ENCODE measurements at regions not wholly inside any gene's neighbourhood (a gene's known extent, or its start where the extent isn't known, plus 50 kb on each side); places are given as distances from the start of the nearest gene placed in this dataset.

DNA sequence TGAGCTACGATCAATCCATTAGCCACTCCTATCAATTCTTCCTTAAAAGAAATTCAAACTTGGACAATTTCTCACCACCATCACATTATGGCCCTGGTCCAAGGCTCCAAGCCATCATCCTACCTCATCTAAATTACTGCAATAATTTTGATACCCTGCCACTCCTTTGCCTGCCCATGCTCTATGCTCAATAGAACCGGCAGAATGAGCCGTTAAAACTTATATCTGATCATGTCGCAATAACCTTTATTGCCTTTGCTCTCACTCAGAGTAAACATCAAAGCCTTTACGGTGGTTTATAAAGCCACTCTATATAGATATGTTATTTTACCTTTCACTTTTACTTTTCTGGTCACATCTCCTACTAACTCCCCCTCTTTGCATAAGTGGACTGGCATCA is 2392.1 kb upstream of the RAG2 start:
- DNase-seq (ENCODE audit: low read depth), result no peak
- no peak overlapping the region for H3K4me3 ChIP-seq (ENCODE audit: low read depth, low read length)
- TF ChIP-seq, protein P1, sequence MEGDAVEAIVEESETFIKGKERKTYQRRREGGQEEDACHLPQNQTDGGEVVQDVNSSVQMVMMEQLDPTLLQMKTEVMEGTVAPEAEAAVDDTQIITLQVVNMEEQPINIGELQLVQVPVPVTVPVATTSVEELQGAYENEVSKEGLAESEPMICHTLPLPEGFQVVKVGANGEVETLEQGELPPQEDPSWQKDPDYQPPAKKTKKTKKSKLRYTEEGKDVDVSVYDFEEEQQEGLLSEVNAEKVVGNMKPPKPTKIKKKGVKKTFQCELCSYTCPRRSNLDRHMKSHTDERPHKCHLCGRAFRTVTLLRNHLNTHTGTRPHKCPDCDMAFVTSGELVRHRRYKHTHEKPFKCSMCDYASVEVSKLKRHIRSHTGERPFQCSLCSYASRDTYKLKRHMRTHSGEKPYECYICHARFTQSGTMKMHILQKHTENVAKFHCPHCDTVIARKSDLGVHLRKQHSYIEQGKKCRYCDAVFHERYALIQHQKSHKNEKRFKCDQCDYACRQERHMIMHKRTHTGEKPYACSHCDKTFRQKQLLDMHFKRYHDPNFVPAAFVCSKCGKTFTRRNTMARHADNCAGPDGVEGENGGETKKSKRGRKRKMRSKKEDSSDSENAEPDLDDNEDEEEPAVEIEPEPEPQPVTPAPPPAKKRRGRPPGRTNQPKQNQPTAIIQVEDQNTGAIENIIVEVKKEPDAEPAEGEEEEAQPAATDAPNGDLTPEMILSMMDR (conservative IDR thresholded peaks at IDR 0.05; ENCODE audit: low read depth, low read length), result no peak

DNA sequence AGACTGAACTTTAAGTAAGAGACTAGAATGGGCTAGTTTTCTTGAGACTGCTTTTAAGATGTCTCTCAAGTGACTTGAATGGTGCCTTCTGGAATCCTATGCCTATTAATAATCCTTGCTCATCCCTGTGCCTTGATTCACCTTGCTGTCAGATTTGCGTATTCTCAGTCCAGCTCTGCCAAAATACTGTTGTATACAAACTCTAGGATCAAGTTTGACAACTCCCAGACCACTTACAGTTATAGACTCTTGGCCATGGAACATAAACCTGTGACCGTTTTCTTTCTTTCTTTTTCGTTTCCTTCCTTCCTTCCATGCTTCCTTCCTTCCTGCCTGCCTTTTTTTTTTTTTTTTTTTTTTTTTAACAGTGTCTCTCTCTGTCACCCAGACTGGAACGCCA is 2390.9 kb upstream of the RAG2 start:
- DNase-seq (ENCODE audit: low read depth), result no peak
- no peak overlapping the region for H3K4me3 ChIP-seq (ENCODE audit: low read depth, low read length)
- TF ChIP-seq, protein P1 (conservative IDR thresholded peaks at IDR 0.05; ENCODE audit: low read depth, low read length), result no peak

DNA sequence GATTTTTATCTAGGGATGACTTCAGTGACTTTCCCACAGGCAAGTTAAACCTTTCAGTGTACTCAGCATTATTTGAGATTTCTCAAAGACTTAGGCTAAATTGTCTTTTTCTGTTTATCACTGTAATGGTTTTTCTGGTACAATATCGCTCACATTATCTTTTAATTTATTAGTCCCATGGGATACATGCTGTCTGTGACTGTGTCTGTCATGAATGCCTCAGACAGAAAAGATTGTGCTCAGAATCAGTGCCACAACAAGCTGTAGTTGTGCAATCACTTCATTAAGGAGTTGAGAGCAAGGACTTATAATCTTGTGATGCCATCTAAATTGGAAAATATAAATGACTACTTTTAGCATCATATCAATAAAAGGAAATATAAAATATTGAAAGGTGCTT is 2374.2 kb upstream of the RAG2 start:
- DNase-seq (ENCODE audit: low read depth), result no peak
- TF ChIP-seq, protein P1 (conservative IDR thresholded peaks at IDR 0.05; ENCODE audit: low read depth, low read length), result no peak
- H3K4me3 ChIP-seq (ENCODE audit: low read depth, low read length), result no peak overlapping the region

DNA sequence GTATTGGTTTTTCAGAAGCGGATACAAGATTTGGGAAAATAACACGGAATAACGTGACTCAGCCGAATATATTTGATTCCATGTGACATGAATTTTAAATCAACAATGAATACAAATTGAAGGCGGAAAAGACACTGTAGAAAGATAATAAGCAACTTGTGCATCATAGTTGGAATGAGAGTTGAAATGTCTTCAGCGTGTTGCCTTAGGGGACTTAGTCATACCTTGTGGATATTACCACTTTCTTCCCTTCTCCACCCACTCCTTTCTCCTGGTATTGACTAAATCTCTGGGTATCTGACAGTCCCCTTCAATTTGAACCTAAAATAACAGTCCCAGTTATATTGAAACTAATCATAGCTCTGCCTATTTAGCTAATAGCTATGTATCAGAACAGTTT is 2373.1 kb upstream of the RAG2 start:
- no peak overlapping the region for H3K4me3 ChIP-seq (ENCODE audit: low read depth, low read length)
- DNase-seq (ENCODE audit: low read depth), result no peak

DNA sequence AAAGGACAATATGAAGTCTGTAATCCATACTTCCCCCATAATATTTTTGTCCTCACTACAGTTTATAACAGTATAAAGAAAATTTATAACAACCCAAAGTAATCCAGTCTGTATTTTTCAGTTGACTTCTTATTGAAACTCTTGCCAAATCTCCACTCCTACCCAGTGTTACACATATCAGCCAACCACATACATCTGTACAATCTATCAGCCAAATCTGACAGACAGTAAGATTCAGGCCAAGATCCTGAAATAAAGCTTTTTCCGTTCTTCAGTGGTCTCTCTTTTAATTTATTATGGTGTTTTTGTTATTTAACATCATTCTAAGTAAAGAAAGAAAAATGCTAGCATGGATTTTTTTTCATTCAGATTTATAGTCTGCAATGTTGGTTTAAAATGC is 2370.9 kb upstream of the RAG2 start:
- TF ChIP-seq, protein P1 (conservative IDR thresholded peaks at IDR 0.05; ENCODE audit: low read depth, low read length), result no peak
- DNase-seq (ENCODE audit: low read depth), result no peak
- H3K4me3 ChIP-seq (ENCODE audit: low read depth, low read length), result no peak overlapping the region

More for the DNA sequence above, 2373.1 kb upstream of the RAG2 start:
- TF ChIP-seq, protein P1 (conservative IDR thresholded peaks at IDR 0.05; ENCODE audit: low read depth, low read length), result no peak

DNA sequence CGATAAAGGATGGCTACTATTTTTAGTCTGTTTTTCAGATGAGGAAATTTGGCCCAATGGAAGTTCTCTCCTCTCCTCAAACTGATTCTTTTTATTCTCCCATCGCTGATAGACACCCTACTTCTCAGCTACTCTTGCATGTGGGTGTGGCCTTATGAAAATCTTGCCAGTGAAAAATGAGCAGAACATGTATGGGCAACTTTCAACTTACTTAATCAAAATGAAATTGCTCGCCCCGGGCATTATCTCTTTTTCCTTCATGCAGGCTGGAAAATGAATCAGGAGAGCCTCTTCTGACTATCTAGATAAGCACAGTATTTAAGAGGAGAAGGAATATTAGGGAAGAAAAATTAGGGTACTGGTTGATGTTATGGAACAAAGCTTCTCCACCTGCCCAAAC is 2354.7 kb upstream of the RAG2 start:
- DNase-seq (ENCODE audit: low read depth), result no peak
- TF ChIP-seq, protein P1 (conservative IDR thresholded peaks at IDR 0.05; ENCODE audit: low read depth, low read length), result no peak
- no peak overlapping the region for H3K4me3 ChIP-seq (ENCODE audit: low read depth, low read length)

DNA sequence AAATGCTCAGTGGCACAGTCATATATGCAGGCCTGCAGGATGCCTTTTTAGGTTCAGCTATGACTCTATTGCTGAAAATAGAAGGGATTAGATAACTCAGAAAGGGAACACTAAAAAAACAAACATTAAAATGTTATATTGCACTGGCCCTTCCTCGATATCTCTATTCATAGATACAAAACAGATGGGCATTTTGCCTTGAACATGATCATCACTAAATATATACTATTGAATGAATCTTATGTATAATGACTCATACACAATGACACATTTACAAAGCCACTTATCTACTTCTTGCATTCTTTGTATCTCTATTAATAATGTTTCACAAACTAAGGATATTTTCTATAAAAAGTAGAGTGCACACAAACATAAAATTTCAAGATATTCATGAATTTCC is 2352.8 kb upstream of the RAG2 start:
- DNase-seq (ENCODE audit: low read depth), result no peak
- TF ChIP-seq, protein P1 (conservative IDR thresholded peaks at IDR 0.05; ENCODE audit: low read depth, low read length), result no peak
- no peak overlapping the region for H3K4me3 ChIP-seq (ENCODE audit: low read depth, low read length)
